ENCODE measurements at regions not wholly inside any gene's neighbourhood (a gene's known extent, or its start where the extent isn't known, plus 50 kb on each side); places are given as distances from the start of the nearest gene placed in this dataset.

- TF ChIP-seq, protein P1, sequence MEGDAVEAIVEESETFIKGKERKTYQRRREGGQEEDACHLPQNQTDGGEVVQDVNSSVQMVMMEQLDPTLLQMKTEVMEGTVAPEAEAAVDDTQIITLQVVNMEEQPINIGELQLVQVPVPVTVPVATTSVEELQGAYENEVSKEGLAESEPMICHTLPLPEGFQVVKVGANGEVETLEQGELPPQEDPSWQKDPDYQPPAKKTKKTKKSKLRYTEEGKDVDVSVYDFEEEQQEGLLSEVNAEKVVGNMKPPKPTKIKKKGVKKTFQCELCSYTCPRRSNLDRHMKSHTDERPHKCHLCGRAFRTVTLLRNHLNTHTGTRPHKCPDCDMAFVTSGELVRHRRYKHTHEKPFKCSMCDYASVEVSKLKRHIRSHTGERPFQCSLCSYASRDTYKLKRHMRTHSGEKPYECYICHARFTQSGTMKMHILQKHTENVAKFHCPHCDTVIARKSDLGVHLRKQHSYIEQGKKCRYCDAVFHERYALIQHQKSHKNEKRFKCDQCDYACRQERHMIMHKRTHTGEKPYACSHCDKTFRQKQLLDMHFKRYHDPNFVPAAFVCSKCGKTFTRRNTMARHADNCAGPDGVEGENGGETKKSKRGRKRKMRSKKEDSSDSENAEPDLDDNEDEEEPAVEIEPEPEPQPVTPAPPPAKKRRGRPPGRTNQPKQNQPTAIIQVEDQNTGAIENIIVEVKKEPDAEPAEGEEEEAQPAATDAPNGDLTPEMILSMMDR (IDR thresholded peaks at IDR 0.05), result no peak
- Mint-ChIP-seq H3K27ac (ENCODE audit: unreplicated experiment) (no peak overlapping the region), H3K9me3 (ENCODE audit: unreplicated experiment) (no peaks in the 10 kb centered on the region), H3K4me3 (ENCODE audit: unreplicated experiment) (no peak overlapping the region), H3K27me3 (ENCODE audit: unreplicated experiment) (no peaks in the 10 kb centered on the region), H3K36me3 (ENCODE audit: unreplicated experiment) (no peaks in the 10 kb centered on the region), H3K4me1 (ENCODE audit: unreplicated experiment) (no peaks in the 10 kb centered on the region)
- no peak for DNase-seq (ENCODE audit: extremely low spot score, unreplicated experiment)
Observed at GRCh38 chr1:177627148-177627910, 342.5 kb downstream of the SEC16B start.

- Mint-ChIP-seq H3K4me3 (ENCODE audit: unreplicated experiment) (no peak overlapping the region), H3K27me3 (ENCODE audit: unreplicated experiment) (no peaks in the 10 kb centered on the region), H3K4me1 (ENCODE audit: unreplicated experiment) (no peaks in the 10 kb centered on the region), H3K27ac (ENCODE audit: unreplicated experiment) (no peak overlapping the region), H3K36me3 (ENCODE audit: unreplicated experiment) (no peaks in the 10 kb centered on the region), H3K9me3 (ENCODE audit: unreplicated experiment) (no peaks in the 10 kb centered on the region)
- no peak for DNase-seq (ENCODE audit: extremely low spot score, unreplicated experiment)
- TF ChIP-seq, protein P1 (IDR thresholded peaks at IDR 0.05), result no peak
Observed at GRCh38 chr1:177620636-177621190, 349.1 kb downstream of the SEC16B start.

DNA sequence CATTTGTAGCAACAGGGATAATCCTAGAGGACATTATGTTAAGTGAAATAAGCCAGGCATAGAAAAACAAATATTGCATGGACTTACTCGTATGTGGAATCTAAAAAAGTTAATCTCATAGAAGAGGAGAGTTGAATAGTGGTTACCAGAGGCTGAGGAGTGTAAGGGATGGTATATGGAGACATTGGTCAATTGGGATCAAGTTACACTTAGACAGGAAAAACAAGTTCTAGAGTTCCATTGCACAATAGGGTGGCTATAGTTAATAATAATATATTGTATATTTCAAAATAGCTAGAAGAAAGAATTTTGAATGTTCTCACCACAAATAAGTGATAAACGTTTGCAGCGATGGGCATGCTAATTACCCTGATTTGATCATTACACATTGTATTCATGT, 354.6 kb downstream of the SEC16B start:
- Mint-ChIP-seq H3K4me3 (ENCODE audit: unreplicated experiment) (no peak overlapping the region), H3K27me3 (ENCODE audit: unreplicated experiment) (no peaks in the 10 kb centered on the region), H3K4me1 (ENCODE audit: unreplicated experiment) (no peaks in the 10 kb centered on the region), H3K36me3 (ENCODE audit: unreplicated experiment) (no peaks in the 10 kb centered on the region), H3K27ac (ENCODE audit: unreplicated experiment) (no peak overlapping the region), H3K9me3 (ENCODE audit: unreplicated experiment) (no peaks in the 10 kb centered on the region)
- TF ChIP-seq, protein P1 (IDR thresholded peaks at IDR 0.05), result no peak
- DNase-seq (ENCODE audit: extremely low spot score, unreplicated experiment), result no peak

DNA sequence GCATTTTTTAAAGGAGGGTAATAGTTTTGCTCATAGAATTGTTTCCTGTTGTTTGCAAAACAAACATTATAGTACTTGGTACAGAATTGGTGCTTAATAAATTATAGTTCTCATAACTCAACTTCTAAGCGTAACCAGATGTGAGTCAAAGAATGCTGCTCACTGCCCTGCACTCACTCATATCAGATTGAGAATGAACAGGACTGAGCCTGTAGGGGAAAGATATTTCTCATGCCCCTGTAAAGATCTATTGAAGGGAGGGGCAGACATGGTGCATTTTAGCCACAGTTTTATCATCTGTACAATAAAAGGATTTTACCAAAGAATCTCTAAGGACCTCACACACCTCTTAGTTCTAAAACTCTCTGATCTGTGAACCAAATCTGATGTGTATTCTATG, 358.5 kb downstream of the SEC16B start:
- Mint-ChIP-seq H3K27me3 (ENCODE audit: unreplicated experiment) (no peaks in the 10 kb centered on the region), H3K36me3 (ENCODE audit: unreplicated experiment) (no peaks in the 10 kb centered on the region), H3K27ac (ENCODE audit: unreplicated experiment) (no peak overlapping the region), H3K4me1 (ENCODE audit: unreplicated experiment) (no peaks in the 10 kb centered on the region), H3K4me3 (ENCODE audit: unreplicated experiment) (no peak overlapping the region), H3K9me3 (ENCODE audit: unreplicated experiment) (no peaks in the 10 kb centered on the region)
- TF ChIP-seq, protein P1 (IDR thresholded peaks at IDR 0.05), result no peak
- no peak for DNase-seq (ENCODE audit: extremely low spot score, unreplicated experiment)

- no peak for DNase-seq (ENCODE audit: extremely low spot score, unreplicated experiment)
- Mint-ChIP-seq H3K4me3 (ENCODE audit: unreplicated experiment) (no peak overlapping the region), H3K4me1 (ENCODE audit: unreplicated experiment) (no peaks in the 10 kb centered on the region), H3K27me3 (ENCODE audit: unreplicated experiment) (no peaks in the 10 kb centered on the region), H3K36me3 (ENCODE audit: unreplicated experiment) (no peaks in the 10 kb centered on the region), H3K27ac (ENCODE audit: unreplicated experiment) (no peak overlapping the region), H3K9me3 (ENCODE audit: unreplicated experiment) (no peaks in the 10 kb centered on the region)
- TF ChIP-seq, protein P1 (IDR thresholded peaks at IDR 0.05), result no peak
Observed at GRCh38 chr1:177609953-177610352, 359.9 kb downstream of the SEC16B start.

Data from osteocyte (in vitro differentiated cells).